GM19463 (cell line): ENCODE measurements at regions not wholly inside any gene's neighbourhood (a gene's known extent, or its start where the extent isn't known, plus 50 kb on each side); places are given as distances from the start of the nearest gene placed in this dataset.

Experiments used
- ATAC-seq: cut with Tn5 transposase; IDR thresholded peaks from one replicate; pipeline ENCODE4 v1.9.1; 2021; ENCODE audit warnings: mild to moderate bottlenecking, moderate library complexity; ENCODE audit not compliant: unreplicated experiment

GRCh38 chrX:149161435-149162088, 343.5 kb downstream of the IDS start:
- no peak for ATAC-seq

GRCh38 chrX:149157976-149158375, 347.1 kb downstream of the IDS start:
- ATAC-seq = no peak

GRCh38 chrX:149152941-149153340, 352.2 kb downstream of the IDS start:
- no peak for ATAC-seq

- ATAC-seq = peak; percentile 84
Measured at GRCh38 chrX:149151805-149152757, 353.0 kb downstream of the IDS start.

- peak; percentile 79 for ATAC-seq
Measured at GRCh38 chrX:149145845-149146285, 359.2 kb downstream of the IDS start.

- ATAC-seq = no peak
Measured at GRCh38 chrX:149131774-149132173, 373.3 kb downstream of the IDS start.

GRCh38 chrX:149129767-149130166, 375.3 kb downstream of the IDS start:
- peak; percentile 62 for ATAC-seq

- ATAC-seq = no peak
Measured at GRCh38 chrX:149124526-149125108, 380.5 kb downstream of the IDS start.

- ATAC-seq = no peak
Measured at GRCh38 chrX:149121206-149121920, 383.7 kb downstream of the IDS start.

GRCh38 chrX:149120459-149120858, 384.6 kb downstream of the IDS start:
- peak; percentile 33 for ATAC-seq

- no peak for ATAC-seq
Measured at GRCh38 chrX:149114874-149115273, 390.2 kb downstream of the IDS start.

GRCh38 chrX:149114001-149114400, 391.1 kb downstream of the IDS start:
- no peak for ATAC-seq

- no peak for ATAC-seq
Measured at GRCh38 chrX:149097786-149098185, 407.3 kb downstream of the IDS start.

- ATAC-seq = no peak
Measured at GRCh38 chrX:149092179-149092578, 412.9 kb downstream of the IDS start.

- no peak for ATAC-seq
Measured at GRCh38 chrX:149079805-149080406, 425.2 kb downstream of the IDS start.

- ATAC-seq = peak; percentile 86
Measured at GRCh38 chrX:149074398-149074797, 430.7 kb downstream of the IDS start.

- ATAC-seq = no peak
Measured at GRCh38 chrX:149073479-149073878, 431.6 kb downstream of the IDS start.

- no peak for ATAC-seq
Measured at GRCh38 chrX:149069899-149070298, 435.2 kb downstream of the IDS start.

- no peak for ATAC-seq
Measured at GRCh38 chrX:149060921-149061320, 444.2 kb downstream of the IDS start.
